IMR-90 (cell line): ENCODE measurements at regions not wholly inside any gene's neighbourhood (a gene's known extent, or its start where the extent isn't known, plus 50 kb on each side); places are given as distances from the start of the nearest gene placed in this dataset.

Experiments
- ATAC-seq: fragments of 200-7000 bp; cut with Tn5 transposase; 2 replicates; pipeline ENCODE4 v1.9.1; 2020; ENCODE audit warnings: low read depth, mild to moderate bottlenecking, moderate library complexity
- BruUV-seq: library from RNA; stranded (reverse); fragments of 400-500 nt; replicated peaks from 2 replicates; lab custom pipeline; 2021; lab: Mats Ljungman, UMichigan
- CTCF ChIA-PET: fragments of 300-600 bp; formaldehyde crosslinking; extraction: SDS; loops from one replicate; lab custom pipeline; 2021; ENCODE audit warnings: antibody characterized with exemption; lab: Yijun Ruan, JAX
- POLR2A ChIA-PET: fragments of 300-600 bp; sonication (Branson Sonifier 250); formaldehyde crosslinking; loops from one replicate; lab custom pipeline; 2022; ENCODE audit warnings: antibody characterized with exemption; ENCODE audit not compliant: unreplicated experiment; lab: Charles Lee
- DNase-seq: peaks from one replicate; pipeline ENCODE4 v3.0.0; 2013
- H2AFZ ChIP-seq: replicated peaks from 2 replicates; pipeline ENCODE3; 2013; ENCODE audit warnings: low read length, mild to moderate bottlenecking; ENCODE audit not compliant: poor library complexity
- H2AK5ac ChIP-seq: 2 replicates; pipeline ENCODE4 v1.6.1; 2013; ENCODE audit warnings: low read depth, low read length, inconsistent platforms
- H2AK9ac ChIP-seq: replicated peaks from 2 replicates; pipeline ENCODE3; 2013; ENCODE audit warnings: mild to moderate bottlenecking, low read depth, low read length, moderate library complexity; ENCODE audit not compliant: poor library complexity
- H2BK120ac ChIP-seq: 2 replicates; pipeline ENCODE4 v1.6.1; 2013; ENCODE audit warnings: low read depth, low read length, inconsistent platforms
- H2BK15ac ChIP-seq: 3 replicates; pipeline ENCODE4 v1.6.1; 2013; ENCODE audit warnings: low read depth, low read length, inconsistent platforms
- H2BK20ac ChIP-seq: 2 replicates; pipeline ENCODE4 v1.6.1; 2013; ENCODE audit warnings: low read depth, mild to moderate bottlenecking, inconsistent platforms, low read length, moderate library complexity
- H2BK5ac ChIP-seq: 2 replicates; pipeline ENCODE4 v1.6.1; 2013; ENCODE audit warnings: mild to moderate bottlenecking, low read depth, low read length, inconsistent platforms; ENCODE audit not compliant: poor library complexity, severe bottlenecking
- H3K14ac ChIP-seq: replicated peaks from 2 replicates; pipeline ENCODE4 v1.6.1; 2013; ENCODE audit warnings: low read depth, low read length, inconsistent platforms
- H3K18ac ChIP-seq: 2 replicates; pipeline ENCODE4 v1.6.1; 2013; ENCODE audit warnings: low read depth, low read length, control low read depth
- H3K23ac ChIP-seq: 2 replicates; pipeline ENCODE4 v1.6.1; 2013; ENCODE audit warnings: low read depth, low read length, inconsistent platforms
- H3K27ac ChIP-seq: 2 replicates; pipeline ENCODE4 v1.5.1; 2013; ENCODE audit warnings: mild to moderate bottlenecking, control low read depth, low read length; ENCODE audit not compliant: insufficient read depth
- H3K27me3 ChIP-seq: 2 replicates; pipeline ENCODE4 v1.6.1; 2013; ENCODE audit warnings: low read length; ENCODE audit not compliant: control insufficient read depth, insufficient read depth
- H3K36me3 ChIP-seq: 2 replicates; pipeline ENCODE4 v1.6.1; 2013; ENCODE audit warnings: low read length, mixed read lengths; ENCODE audit not compliant: control insufficient read depth, insufficient read depth
- H3K4ac ChIP-seq: 2 replicates; pipeline ENCODE4 v1.6.1; 2013; ENCODE audit warnings: low read depth, low read length, inconsistent platforms
- H3K4me1 ChIP-seq: 2 replicates; pipeline ENCODE4 v1.6.1; 2013; ENCODE audit warnings: low read length, mixed read lengths; ENCODE audit not compliant: control insufficient read depth, insufficient read depth
- H3K4me2 ChIP-seq: 2 replicates; pipeline ENCODE4 v1.6.1; 2013; ENCODE audit warnings: low read depth, mild to moderate bottlenecking, control low read depth, low read length, moderate library complexity
- H3K4me3 ChIP-seq: 2 replicates; pipeline ENCODE4 v1.5.1; 2013; ENCODE audit warnings: low read depth, mild to moderate bottlenecking, control low read depth, low read length, moderate library complexity; ENCODE audit not compliant: insufficient read depth
- H3K56ac ChIP-seq: 2 replicates; pipeline ENCODE4 v1.6.1; 2013; ENCODE audit warnings: low read length, inconsistent platforms; ENCODE audit not compliant: insufficient read depth; ENCODE audit errors: extremely low read depth
- H3K79me1 ChIP-seq, 2 experiments: 2 replicates each; pipeline ENCODE4 v1.6.1; 2013; ENCODE audit warnings: low read length in 2 of 2, inconsistent platforms in 1 of 2, low read depth in 1 of 2
- H3K9ac ChIP-seq: 2 replicates; pipeline ENCODE4 v1.6.1; 2013; ENCODE audit warnings: low read depth, low read length, control low read depth
- H3K9me1 ChIP-seq: 2 replicates; pipeline ENCODE4 v1.6.1; 2013; ENCODE audit warnings: low read length, inconsistent platforms; ENCODE audit not compliant: insufficient read depth
- H3K9me3 ChIP-seq: 2 replicates; pipeline ENCODE4 v1.6.1; 2013; ENCODE audit warnings: low read length; ENCODE audit not compliant: control insufficient read depth, insufficient read depth
- H4K20me1 ChIP-seq: 2 replicates; pipeline ENCODE4 v1.6.1; 2013; ENCODE audit warnings: low read length, inconsistent platforms; ENCODE audit not compliant: insufficient read depth
- H4K5ac ChIP-seq: 2 replicates; pipeline ENCODE4 v1.6.1; 2013; ENCODE audit warnings: mild to moderate bottlenecking, low read depth, low read length, control low read depth
- H4K8ac ChIP-seq, 2 experiments: 2 replicates each; pipeline ENCODE4 v1.6.1; 2013; ENCODE audit warnings: low read depth in 2 of 2, low read length in 2 of 2, control low read depth in 1 of 2, inconsistent platforms in 1 of 2
- H4K91ac ChIP-seq: 2 replicates; pipeline ENCODE4 v1.6.1; 2013; ENCODE audit warnings: low read depth, low read length, inconsistent platforms; ENCODE audit not compliant: insufficient read depth
- CHD1 ChIP-seq: IDR thresholded peaks from 2 replicates; pipeline ENCODE4 v1.6.1; 2012; ENCODE audit warnings: low read depth, low read length, improper control_type of control experiment
- WGBS, 2 experiments: methylation state at CpG; one replicate each; pipeline versions ENCODE4 v1.1.5 to v1.1.7; 2013; ENCODE audit warnings: missing lambda C conversion rate in 2 of 2; ENCODE audit not compliant: insufficient read length in 1 of 2; ENCODE audit errors: extremely low coverage in 2 of 2; 5-methylcytosine and 5-hydroxymethylcytosine counted together
- dilution Hi-C: fragments of 300-500 bp; cut with HindIII; formaldehyde crosslinking; loops from one replicate; pipeline ENCODE4 v1.14.3; 2018; ENCODE audit warnings: low sequenced_read_pairs; ENCODE audit not compliant: unreplicated experiment
- in situ Hi-C: fragments of 300-500 bp; cut with MboI; formaldehyde crosslinking; loops from 3 replicates; pipeline ENCODE4 v1.14.3; 2019; ENCODE audit warnings: low sequenced_read_pairs, inconsistent platforms, mixed read lengths
- intact Hi-C: fragments of 100-400 bp; cut with micrococcal nuclease; formaldehyde crosslinking; loops from 2 replicates; pipeline ENCODE4 v1.10.0; 2022
- TF ChIP-seq, protein P1 (sequence below): fragments of 150-350 bp; IDR thresholded peaks from 2 replicates; pipeline ENCODE4 v1.6.1; 2016; ENCODE audit warnings: low read depth, mild to moderate bottlenecking, low read length, moderate library complexity, borderline replicate concordance

DNA sequence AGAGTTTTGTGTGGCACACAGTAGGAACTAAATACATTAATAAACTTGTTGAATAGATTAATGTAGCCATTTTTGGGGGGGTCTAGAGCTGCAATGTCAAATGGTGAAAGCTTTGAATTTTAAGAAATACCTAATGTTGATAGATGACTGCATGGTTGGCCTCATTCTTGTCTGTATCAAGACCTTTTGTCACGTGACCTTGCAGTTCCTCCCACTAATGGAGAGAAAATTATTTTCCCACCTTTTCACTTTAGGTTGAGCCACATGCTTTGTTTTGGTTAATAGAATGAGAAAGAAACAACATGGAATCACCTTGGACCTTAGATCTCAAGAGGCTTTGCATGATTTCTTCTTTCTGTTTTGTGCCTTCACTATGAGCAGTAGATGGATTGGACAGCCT lies 223.6 kb upstream of the DEPDC1 start:
- Histone ChIP-seq H3K4ac (no peak overlapping the region), H2AK9ac (no peak overlapping the region), H3K36me3 (no peaks in the 10 kb centered on the region), H3K14ac (no peak overlapping the region), H4K91ac (no peak overlapping the region), H4K5ac (no peak overlapping the region), H2BK5ac (no peak overlapping the region), H3K9me3 (no peaks in the 10 kb centered on the region), H3K27ac (no peak overlapping the region), H3K23ac (no peak overlapping the region), H4K8ac (no peak overlapping the region), H2BK120ac (no peak overlapping the region), H3K4me2 (no peak overlapping the region), H3K27me3 (no peaks in the 10 kb centered on the region), H3K9me1 (no peaks in the 10 kb centered on the region), H2BK20ac (no peak overlapping the region), H2AK5ac (no peak overlapping the region), H3K18ac (no peak overlapping the region), H3K4me1 (no peaks in the 10 kb centered on the region), H2AFZ (no peak overlapping the region), H3K79me1 (no peaks in the 10 kb centered on the region), H3K4me3 (no peak overlapping the region), H4K20me1 (no peaks in the 10 kb centered on the region), H3K9ac (no peak overlapping the region), H2BK15ac (no peak overlapping the region), H3K56ac (no peak overlapping the region)
- POLR2A ChIA-PET, result interaction anchor here (0.6 kb wide), 1 partner anchor 9 kb away, joined by 7 read pairs; no protein-coding TSS in a partner anchor
- no peak for ATAC-seq
- DNase-seq, result no peak
- dilution Hi-C loops (no loop called here), intact Hi-C loops (no loop called here), in situ Hi-C loops (no loop called here)
- no peak for TF ChIP-seq CHD1
- TF ChIP-seq, protein P1, sequence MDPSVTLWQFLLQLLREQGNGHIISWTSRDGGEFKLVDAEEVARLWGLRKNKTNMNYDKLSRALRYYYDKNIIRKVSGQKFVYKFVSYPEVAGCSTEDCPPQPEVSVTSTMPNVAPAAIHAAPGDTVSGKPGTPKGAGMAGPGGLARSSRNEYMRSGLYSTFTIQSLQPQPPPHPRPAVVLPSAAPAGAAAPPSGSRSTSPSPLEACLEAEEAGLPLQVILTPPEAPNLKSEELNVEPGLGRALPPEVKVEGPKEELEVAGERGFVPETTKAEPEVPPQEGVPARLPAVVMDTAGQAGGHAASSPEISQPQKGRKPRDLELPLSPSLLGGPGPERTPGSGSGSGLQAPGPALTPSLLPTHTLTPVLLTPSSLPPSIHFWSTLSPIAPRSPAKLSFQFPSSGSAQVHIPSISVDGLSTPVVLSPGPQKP, result no peak
- no TSS peak for BruUV-seq
- no CpG with 5 or more reads among the region's 1 CpG for WGBS, 2 experiments
- CTCF ChIA-PET, result no interaction called here
